HG03439 (cell line): ENCODE measurements at regions not wholly inside any gene's neighbourhood (a gene's known extent, or its start where the extent isn't known, plus 50 kb on each side); places are given as distances from the start of the nearest gene placed in this dataset.
"Not testable (repeated sequence)": the region's sequence is repeated elsewhere in the genome, so short reads cannot be mapped to it uniquely, and the experiment has no call there.

Experiments
- ATAC-seq: cut with Tn5 transposase; IDR thresholded peaks from one replicate; pipeline ENCODE4 v1.9.1; 2021; ENCODE audit warnings: mild to moderate bottlenecking, moderate library complexity; ENCODE audit not compliant: unreplicated experiment

DNA sequence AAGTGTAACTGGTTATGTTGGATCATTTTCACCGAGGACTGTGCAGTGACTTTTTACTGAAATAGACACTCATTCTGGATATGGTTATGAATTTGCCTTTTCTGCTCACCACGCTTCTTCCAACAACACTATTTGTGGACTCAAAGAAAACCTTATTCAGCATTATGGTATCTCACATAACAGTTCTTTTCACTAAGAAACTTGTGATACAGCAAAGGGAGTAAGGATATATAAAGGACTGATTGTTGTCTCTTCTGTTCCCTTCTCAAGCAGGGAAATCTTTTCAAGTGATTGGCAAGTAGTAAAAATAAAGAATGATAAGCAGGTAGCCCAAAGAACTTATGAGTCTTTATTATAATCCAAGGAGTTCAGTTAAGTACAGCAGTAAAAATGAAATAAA, 131.5 kb upstream of the SV2C start:
- ATAC-seq, result no peak

DNA sequence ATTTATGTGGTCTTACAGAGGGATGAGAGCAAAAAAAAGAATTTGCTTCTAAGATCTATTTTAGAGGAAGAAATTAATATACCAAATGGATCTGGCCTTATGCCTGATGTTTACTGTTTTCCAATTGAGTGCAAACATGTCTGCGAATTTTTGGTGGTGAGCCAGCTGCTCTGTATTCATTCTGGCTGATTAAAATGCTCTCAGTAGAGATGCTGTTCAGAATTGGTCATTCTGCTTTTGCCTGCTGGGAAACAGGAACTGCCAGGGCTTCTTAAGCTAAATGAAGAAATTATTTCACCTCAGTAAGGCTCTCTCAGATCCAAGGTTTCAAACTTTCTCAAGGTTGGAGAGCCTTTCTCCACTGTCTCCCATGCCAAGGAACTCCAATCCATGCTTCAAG, 132.0 kb upstream of the SV2C start:
- no peak for ATAC-seq

DNA sequence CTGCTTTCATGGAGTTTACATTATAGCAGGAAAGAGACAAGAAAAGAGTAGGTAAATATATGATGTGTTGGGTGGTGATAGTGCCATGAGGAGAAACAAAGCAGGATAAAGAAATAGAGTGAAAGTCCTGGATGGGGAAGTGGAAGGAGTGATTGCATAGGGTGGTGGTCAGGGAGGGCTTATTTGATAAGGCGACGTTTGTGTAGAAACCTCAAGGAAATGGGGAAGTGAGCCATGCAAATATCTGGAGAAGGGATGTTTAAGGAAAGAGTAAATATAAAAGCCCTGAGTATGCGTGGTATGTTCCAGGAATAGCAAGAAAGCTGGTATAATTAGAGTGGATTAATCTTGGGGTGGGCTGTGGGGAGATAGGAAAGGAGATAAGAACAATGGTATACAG, 134.7 kb upstream of the SV2C start:
- no peak for ATAC-seq

DNA sequence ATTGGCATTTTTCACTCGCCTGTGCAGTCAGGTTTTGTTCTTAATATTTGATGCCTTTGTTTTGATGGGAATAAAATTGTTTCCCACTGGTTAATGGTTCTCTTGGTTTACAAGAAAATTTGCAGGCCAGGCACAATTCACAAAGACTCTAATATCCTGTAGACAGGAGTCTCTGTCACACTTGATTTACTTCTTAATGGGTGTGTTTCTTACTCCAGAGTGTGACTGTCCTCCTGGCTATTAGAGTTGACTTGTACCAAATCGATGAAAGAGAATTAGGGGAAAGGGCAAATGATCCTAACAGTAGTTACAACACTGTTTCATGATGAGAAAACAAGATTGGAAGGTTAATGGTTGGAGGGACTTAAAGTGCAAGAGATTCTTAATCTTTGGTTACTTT, 142.8 kb upstream of the SV2C start:
- ATAC-seq, result no peak

DNA sequence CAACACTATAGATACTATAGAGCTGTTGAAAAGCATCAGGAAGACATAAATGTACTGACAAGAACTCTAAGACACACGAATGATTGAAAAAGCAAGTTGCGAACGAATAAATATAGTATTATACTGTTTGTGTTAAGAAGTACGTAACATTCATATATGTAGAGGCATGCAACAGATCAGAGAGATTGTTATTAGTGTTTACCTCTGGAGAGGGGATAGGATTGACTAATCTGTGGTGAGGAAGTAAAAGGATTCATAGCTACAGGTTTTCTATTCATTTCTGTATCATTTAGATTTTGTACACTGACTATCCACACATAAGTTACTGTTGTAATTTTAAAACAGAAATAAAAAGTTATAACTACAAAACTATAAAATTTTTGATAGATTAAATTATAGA, 147.6 kb upstream of the SV2C start:
- no peak for ATAC-seq

DNA sequence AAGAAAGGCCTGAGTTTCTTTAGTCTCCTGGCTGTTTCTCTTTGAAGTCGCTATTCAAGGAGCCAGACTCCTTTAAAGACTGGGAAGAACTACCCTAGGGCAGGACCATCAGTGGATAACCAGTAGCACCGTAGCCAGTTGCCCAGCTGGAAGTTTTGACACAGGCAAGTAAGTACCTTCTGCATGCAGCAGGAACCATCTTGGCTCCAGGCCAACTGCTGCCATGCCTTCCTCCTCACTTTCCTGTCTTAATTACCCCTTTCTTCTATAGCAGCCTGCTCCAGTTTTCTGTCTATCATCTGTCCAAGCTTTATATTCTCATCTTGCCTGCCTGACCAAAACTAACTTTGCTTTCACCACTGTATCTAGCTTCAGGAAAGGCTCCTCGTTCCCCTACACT, 149.7 kb upstream of the SV2C start:
- ATAC-seq, result no peak

DNA sequence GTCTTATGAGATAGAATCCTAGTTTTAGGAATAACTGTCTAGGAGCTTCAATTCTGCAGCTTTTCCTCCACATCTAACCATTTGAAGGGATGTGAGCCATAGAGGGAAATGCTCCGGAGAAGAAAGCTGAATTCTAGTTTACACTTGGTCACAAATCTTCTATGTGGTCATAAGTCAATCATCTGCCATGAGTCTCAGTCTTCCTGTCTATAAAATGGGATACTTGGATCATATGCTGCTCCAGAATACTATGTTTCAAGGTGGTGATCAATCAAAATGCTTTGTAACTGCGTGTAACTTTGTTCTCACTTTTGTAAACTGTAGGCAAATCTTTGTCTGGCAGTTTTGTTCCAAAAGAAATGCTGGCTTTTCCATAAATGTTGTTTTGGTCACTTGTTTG, 152.0 kb upstream of the SV2C start:
- ATAC-seq, result no peak

DNA sequence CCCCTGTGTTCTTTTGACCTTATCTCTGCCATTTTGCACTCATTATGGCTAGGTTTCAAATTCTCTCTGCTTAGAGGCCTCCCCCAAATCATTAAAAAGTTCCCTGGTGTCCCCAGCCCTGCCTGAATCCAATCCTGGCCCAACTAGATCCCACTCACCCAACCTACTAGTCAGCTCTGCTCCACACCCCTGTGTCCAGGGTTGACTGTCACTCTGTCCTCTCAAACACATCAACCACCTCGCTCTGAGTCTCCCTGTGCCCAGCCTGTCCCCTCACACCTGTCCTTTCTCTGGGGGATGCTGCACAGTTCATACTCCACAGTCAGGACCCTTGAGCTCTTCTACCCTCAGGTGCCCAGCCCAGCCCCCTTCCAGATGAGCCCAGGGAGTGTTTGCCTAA, 154.2 kb upstream of the SV2C start:
- ATAC-seq, result no peak

DNA sequence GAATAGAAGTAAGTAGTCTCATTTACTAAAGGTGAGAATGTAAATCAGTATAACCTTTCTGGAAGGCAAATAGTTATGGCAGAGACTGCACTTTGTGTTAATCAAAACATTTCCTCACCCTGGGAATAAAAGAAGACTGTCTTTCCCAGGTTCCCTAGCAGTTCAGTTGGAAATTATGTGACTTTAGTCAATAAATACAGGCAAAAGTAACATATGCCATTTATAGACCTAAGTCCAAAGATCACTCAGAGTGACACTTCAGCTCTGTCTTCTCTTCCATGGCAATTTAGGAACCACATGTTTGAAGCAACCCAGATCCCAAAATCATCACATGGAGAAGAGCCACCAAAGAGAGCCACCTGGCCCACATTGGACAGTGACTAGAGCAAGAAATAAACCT, 160.7 kb upstream of the SV2C start:
- ATAC-seq, result no peak

DNA sequence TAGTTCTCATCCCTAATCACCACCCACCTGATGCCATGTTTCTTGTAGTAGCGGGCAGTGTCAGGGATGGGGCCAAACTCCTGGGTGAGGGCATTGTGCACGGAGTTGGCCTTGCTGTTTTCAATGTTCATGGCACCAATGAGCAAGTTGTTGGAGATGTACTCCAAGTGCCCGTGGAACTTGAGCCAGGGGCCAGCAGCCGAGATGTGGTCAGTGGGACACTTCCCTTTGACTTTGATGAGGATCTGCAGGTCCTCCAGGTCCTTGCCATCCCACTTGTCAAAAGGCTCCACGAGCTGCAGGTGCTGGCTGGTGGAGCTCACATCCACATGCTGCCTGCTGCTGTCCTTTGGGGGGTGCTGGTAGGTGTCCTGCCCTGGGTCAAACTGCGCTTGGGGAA, 162.2 kb upstream of the SV2C start:
- ATAC-seq, result no peak

DNA sequence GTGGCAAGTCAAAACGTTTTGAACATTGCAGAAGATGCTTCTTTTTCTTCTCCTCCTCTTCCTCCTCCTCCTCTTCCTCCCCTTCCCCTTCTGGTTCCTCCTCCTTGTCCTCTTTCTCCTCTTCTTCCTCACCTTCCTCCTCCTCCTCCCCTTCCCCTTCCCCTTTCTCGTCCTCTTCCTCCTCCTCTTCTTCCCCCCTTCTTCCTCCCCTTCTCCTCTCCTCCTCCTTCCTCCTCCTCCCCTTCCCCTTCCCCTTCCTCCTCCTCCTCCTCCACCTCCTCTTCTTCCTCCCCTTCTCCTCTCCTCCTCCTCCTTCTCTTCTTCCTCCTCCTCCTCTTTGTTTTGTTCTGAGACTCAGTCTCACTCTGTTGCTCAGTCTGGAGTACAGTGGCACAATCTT, 167.0 kb upstream of the SV2C start:
- ATAC-seq, result no peak

DNA sequence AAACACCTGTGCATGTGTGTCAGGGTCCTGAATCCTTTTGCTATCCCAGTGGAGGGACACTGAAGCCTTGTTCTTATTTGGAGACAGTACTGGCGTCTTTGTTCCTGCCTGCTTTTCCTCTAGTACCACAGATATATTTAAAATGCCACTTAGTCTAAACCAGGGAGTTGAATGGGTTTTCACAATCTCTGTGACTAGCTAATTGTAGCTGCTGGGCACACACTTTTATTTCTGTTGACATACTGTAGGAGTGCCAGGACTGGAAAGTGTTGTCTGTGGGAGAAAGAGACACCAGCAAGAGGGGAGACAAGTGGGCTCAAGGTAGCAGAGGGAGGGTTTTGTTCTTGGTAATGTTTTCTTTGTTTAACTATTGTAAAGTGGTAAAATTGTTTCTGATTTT, 174.0 kb upstream of the SV2C start:
- no peak for ATAC-seq

DNA sequence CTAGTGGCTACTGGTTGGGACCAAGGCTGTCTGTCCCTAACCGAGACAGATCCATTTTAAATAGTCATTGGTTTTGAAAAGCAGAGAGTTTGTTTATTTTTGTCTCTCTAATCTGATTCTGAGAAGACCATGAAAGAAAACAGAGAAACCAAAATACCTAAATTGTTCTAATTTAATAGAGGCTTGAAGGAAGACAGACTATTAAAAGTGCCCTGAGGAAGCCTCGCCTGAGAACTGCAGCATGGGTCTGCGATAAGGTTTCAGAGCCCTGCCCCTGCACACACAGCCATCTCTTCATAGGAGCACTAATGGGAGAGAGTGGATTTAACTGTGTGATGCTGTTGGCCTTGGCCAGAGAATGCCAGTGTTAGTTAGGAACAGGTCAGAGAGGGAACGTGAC, 175.5 kb upstream of the SV2C start:
- no peak for ATAC-seq

DNA sequence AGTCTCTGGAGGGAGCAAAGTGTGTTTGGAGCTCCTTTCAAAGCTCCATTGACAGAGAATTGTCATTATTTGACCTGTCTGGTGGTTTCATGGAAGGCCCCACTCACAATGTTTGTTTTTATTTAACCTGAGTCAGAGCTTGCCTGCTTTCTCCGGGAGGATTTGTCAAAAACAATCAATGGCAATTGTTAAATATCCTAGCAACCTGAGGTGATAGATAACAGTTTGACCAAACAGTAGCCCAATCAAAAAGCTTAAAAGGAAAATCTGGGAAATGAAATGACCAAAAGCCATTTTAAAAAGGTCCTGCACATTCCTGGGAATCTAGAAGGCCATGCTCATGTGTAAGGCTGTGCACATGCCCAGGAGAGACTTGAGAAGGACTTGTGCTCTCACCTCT, 177.2 kb upstream of the POC5 start:
- no peak for ATAC-seq

DNA sequence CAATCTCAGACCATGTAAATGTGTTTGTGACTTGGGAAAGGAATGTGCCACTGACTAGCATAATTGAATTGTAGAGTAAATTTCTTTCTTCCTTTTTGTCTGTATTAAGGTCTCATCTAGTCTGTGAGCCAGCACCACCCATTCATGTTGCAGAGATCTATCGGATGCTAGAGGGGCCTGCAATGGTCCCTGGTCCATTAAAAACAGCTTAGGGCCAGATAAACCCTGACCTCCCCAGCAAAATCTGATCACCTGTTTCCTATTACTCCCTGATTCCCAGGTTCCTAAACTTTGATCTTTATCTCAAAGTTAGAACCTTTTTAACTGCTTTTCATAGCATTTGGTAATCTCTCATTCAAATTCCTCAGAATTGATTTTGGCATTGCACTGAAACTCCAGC, 174.5 kb upstream of the POC5 start:
- no peak for ATAC-seq

DNA sequence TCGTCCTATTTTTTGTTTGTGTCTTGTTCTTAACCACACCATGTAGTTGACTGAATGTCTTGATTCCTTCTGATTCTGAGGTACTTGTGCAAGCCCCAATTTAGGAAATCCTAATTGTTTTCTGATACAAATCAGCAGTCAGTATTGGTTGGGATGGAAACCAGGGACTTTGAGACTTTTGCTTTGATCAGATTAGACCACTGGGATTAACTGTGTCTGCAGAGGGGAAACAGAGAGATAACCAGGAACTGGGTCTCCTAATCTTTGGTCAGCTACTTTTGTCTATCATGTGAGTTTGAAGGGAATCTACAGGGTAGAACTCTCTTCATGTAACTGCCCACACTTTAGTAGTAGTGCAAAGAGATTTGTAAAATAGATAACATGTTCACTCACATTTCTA, 173.8 kb upstream of the POC5 start:
- no peak for ATAC-seq

DNA sequence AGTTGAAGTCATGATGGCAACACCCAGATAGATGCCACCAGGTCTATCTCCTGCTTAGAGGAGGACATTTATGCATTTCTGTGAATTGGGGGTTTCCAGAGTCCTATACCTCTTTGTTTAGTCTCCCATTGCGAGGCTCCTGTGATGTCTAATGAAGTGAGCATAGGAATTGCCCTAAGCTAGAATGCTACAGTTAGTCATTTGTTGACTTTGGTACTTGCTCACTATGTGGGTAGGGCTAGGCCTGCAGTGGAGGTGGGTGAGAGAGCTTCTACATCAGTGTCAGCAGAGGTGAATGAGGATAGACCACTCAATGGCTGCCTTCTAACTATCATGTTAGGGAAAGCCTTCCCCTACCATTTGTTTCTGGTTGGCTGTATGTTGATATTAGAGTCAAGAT, 173.3 kb upstream of the POC5 start:
- no peak for ATAC-seq

DNA sequence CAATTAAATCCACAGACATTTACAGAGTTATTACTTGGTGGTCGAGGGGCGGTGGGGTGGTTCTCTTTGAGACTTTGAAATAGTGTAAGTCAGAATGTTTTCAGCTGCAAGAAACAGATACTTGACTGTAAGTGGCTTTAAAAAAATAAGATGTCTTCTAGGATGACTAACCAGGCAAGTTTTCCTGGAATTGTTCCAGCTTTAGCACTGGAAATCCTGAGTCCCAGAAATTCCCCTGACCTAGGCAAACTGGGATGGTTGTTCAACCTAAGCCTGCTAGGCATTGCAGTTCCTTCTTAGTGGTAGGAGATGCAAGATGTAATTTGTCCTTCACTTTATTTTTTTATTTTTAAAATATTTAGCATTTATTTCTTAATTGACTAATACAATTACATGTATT, 169.5 kb upstream of the POC5 start:
- no peak for ATAC-seq

DNA sequence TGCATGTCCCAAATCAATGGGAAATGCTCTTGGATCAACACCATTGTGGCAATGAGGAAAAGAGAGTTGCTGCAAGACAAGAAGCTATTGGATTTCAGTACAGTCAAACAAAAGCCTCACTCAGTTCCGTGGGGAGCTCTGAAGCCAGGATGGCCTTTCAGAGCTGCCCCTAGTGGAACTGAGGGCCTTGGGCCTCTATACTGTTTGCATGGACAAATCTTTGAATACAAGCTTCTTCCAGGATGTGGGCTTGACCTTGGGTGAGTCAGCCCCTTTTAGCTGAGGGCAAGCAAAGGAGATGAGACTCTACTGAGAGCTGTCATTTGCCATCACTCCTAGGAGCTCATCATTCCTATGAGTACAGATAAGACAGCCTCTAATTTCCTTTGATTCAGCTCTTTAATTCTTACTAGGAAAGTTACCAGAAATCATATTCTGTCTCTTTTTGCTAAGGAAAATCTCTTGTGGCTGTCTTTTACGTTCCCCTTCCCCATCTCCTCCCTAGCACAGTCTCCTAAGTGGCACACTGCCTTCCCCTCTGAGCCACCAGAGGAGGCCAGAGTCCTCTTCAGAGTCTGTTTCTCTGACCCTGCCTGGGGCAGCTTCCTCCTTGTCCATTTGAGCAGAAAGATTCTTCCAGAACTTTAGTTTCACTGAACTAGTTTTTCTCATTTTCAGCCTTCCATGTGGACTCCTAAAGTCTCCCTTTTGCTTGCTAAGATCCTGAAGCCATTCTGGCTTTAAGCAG, 168.8 kb upstream of the POC5 start:
- no peak for ATAC-seq

DNA sequence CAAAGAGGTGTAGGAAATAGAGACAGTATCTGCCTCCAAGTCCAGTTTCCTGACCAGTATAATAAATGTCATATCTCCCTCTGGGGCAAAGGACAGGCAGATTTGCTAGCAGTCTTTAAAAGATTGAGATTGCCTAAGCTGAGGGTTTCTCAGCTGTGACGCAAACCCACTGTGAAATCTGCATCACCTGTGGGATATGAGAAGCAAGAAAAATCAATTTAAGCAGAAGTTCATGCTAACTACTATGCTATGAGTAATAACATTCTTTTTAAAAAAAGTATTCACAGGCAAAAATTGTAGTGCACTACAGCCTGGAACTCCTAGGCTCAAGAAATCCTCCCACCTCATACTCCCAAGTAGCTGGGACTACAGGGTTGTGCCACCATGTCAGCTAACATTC, 168.1 kb upstream of the POC5 start:
- no peak for ATAC-seq

DNA sequence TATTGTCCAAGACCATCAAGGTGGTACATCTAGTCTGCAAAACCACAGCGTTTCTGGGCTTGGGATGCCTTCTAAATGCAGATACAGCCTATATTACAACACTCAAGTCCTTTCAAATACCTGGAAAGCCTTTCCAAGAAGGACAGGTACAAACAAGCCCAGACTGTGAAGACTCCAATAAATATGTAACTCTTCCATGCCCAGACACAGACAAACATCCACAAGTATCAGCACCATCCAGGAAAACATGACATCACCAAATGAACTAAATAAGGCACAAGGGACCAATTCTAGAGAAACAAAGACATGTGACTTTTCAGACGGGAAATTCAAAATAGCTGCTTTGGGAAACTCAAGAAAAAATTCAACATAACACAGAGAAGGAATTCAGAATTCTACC, 152.7 kb upstream of the POC5 start:
- no peak for ATAC-seq

DNA sequence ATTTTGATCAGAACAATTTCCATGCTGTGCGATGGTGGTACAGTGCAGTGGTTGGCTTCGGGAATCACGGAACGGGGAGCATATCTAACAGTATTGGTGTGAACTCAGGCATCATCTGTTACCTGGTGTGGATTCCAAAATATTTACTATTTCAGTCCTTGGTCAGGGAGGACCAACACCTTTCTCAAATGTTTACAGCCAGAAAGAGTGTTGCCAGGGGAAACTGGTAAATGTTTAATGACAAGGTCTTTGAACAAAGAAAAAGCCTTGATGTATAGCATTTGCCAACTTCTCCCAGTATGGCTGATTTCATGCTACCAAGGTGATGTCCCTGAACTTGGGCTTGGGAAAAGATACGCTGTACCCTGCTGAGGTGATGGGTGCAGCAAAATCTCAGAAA, 145.6 kb upstream of the POC5 start:
- no peak for ATAC-seq

DNA sequence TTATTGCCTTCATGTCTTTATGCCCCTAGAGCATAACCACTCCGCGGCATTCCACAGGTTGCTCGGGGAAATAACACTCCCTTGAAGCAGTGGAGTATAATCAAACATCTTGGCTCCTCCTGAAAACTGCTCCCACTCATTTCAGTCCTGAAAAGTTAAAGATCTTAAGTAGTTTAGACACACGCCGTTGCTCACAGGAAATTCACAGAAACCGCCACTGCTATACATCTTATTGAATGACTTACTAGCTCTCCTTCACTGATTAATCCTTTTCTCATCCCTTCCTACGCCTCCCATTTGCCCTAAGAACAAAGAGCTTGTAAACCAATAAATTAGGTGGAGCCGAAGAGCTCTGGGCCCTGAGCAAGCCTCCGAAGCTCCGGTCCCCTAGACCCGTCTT, 142.4 kb upstream of the POC5 start:
- ATAC-seq, result not testable (repeated sequence)

DNA sequence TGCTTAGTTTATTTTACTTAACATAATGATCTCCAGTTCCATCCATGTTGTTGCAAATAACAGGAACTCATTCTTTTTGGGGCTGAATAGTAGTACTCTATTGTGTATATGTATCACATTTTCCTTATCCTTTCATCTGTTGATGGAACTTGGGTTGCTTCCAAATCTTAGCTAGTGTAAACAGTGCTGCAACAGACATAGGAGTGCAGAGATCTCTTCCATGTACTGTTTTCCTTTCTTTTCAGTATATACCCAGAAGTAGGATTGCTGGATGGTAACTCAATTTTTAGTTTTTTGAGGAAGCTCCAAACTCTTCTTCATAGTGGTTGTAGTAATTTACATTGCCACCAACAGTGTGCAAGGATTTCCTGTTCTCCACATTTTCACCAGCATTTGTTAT, 138.8 kb upstream of the POC5 start:
- ATAC-seq, result no peak
